Esophagus muscularis mucosa (tissue), 4 donors: ENCODE measurements at regions not wholly inside any gene's neighbourhood (a gene's known extent, or its start where the extent isn't known, plus 50 kb on each side); places are given as distances from the start of the nearest gene placed in this dataset.

ENCODE experiments used
- DNase-seq: peaks from one replicate; pipeline ENCODE4 v3.0.0-alpha.2; 2017; ENCODE audit errors: extremely low spot score
- H3K27ac ChIP-seq, 4 donors: fragments of 200-600 bp; sonication (generic); replicated peaks in 1 of 4; 1 replicate in 3 of 4; 2 replicates in 1 of 4; pipeline ENCODE4 v1.5.1; 2016 to 2019; ENCODE audit warnings: mild to moderate bottlenecking in 1 of 4
- H3K27me3 ChIP-seq, 4 donors: fragments of 200-600 bp; sonication (generic); one replicate each; pipeline versions ENCODE4 v1.5.1 to v1.6.0; 2016 to 2019
- H3K36me3 ChIP-seq, 4 donors: fragments of 200-600 bp; sonication (generic); one replicate each; pipeline ENCODE4 v1.5.1; 2016 to 2019
- H3K4me1 ChIP-seq, 4 donors: fragments of 200-600 bp; sonication (generic); one replicate each; pipeline ENCODE4 v1.5.1; 2016 to 2019
- H3K4me3 ChIP-seq, 4 donors: fragments of 200-600 bp; sonication (generic); 1 replicate in 2 of 4; 2 replicates in 2 of 4; pipeline ENCODE4 v1.5.1; 2016 to 2019; ENCODE audit warnings: mild to moderate bottlenecking in 4 of 4, moderate library complexity in 1 of 4
- H3K9me3 ChIP-seq, 4 donors: fragments of 200-600 bp; sonication (generic); 1 replicate in 3 of 4; 2 replicates in 1 of 4; pipeline ENCODE4 v1.5.1; 2016 to 2019
- CTCF ChIP-seq, 3 experiments: fragments of 200-600 bp in 2 of 3; fragments of 450-650 bp in 1 of 3; sonication (generic) in 2 of 3; IDR thresholded peaks; one replicate each; pipeline ENCODE4 v1.5.1; 2017 to 2019; ENCODE audit warnings: antibody characterized with exemption in 3 of 3, mild to moderate bottlenecking in 2 of 3, moderate library complexity in 1 of 3
- EP300 ChIP-seq: sonication (generic); formaldehyde crosslinking; IDR thresholded peaks from one replicate; pipeline ENCODE4 v1.6.1; 2017; ENCODE audit warnings: antibody characterized with exemption
- POLR2A ChIP-seq: fragments of 450-650 bp; IDR thresholded peaks from one replicate; pipeline ENCODE4 v1.6.1; 2017; ENCODE audit warnings: antibody characterized with exemption, moderate library complexity, mild to moderate bottlenecking, low read depth
- POLR2AphosphoS5 ChIP-seq, 2 donors: sonication (generic); formaldehyde crosslinking; IDR thresholded peaks; one replicate each; pipeline ENCODE4 v1.6.1; 2017; ENCODE audit warnings: antibody characterized with exemption in 2 of 2
- WGBS: methylation state at CpG from one replicate; pipeline ENCODE4 v1.1.5; 2018; 5-methylcytosine and 5-hydroxymethylcytosine counted together
- intact Hi-C: fragments of 100-400 bp; cut with DNase I; formaldehyde crosslinking; loops from one replicate; pipeline ENCODE4 v1.15.1; 2023

- no peak for DNase-seq
- Histone ChIP-seq H3K27ac (no peak overlapping the region), H3K4me3 (no peak overlapping the region), H3K4me1 (no peaks in the 10 kb centered on the region), H3K27me3 (no peaks in the 10 kb centered on the region), H3K36me3 (no peaks in the 10 kb centered on the region), H3K9me3 (no peaks in the 10 kb centered on the region)
- intact Hi-C loops: no loop called here
- TF ChIP-seq EP300 (no peak), CTCF (IDR thresholded peaks at IDR 0.05) (no peak), POLR2AphosphoS5 (IDR thresholded peaks at IDR 0.05) (no peak), POLR2A (no peak)
- WGBS: 50% methylated on average over 1 of the region's 1 CpG
Measured at GRCh38 chr4:94000559-94000958, 172.0 kb downstream of the ATOH1 start.

- Histone ChIP-seq H3K27me3 (no peaks in the 10 kb centered on the region), H3K9me3 (no peaks in the 10 kb centered on the region), H3K36me3 (no peaks in the 10 kb centered on the region), H3K4me3 (no peak overlapping the region), H3K27ac (no peak overlapping the region), H3K4me1 (no peaks in the 10 kb centered on the region)
- DNase-seq: no peak
- WGBS: 89% methylated on average over 1 of the region's 1 CpG
- intact Hi-C loops: no loop called here
- TF ChIP-seq POLR2AphosphoS5 (IDR thresholded peaks at IDR 0.05): no peak
- no peak for TF ChIP-seq CTCF (IDR thresholded peaks at IDR 0.05)
- TF ChIP-seq EP300: no peak
- no peak for TF ChIP-seq POLR2A
Measured at GRCh38 chr4:94006932-94007331, 178.4 kb downstream of the ATOH1 start.

GRCh38 chr4:94011190-94011589, 182.6 kb downstream of the ATOH1 start:
- DNase-seq: no peak
- intact Hi-C loops: no loop called here
- no peak overlapping the region for H3K4me3 ChIP-seq
- TF ChIP-seq EP300 (no peak), POLR2A (no peak), POLR2AphosphoS5 (IDR thresholded peaks at IDR 0.05) (no peak), CTCF (IDR thresholded peaks at IDR 0.05) (no peak)
- H3K36me3 ChIP-seq: no peaks in the 10 kb centered on the region
- no peaks in the 10 kb centered on the region for H3K4me1 ChIP-seq
- no peak overlapping the region for H3K27ac ChIP-seq
- no peaks in the 10 kb centered on the region for H3K9me3 ChIP-seq
- 78% methylated on average over 2 of the region's 2 CpGs for WGBS
- H3K27me3 ChIP-seq: no peaks in the 10 kb centered on the region

GRCh38 chr4:94014484-94015136, 186.1 kb downstream of the ATOH1 start:
- Histone ChIP-seq H3K36me3 (no peaks in the 10 kb centered on the region), H3K4me1 (no peaks in the 10 kb centered on the region), H3K27ac (no peak overlapping the region), H3K9me3 (no peaks in the 10 kb centered on the region), H3K4me3 (no peak overlapping the region), H3K27me3 (no peaks in the 10 kb centered on the region)
- DNase-seq: no peak
- no peak for TF ChIP-seq EP300
- TF ChIP-seq CTCF (IDR thresholded peaks at IDR 0.05): no peak
- TF ChIP-seq POLR2AphosphoS5 (IDR thresholded peaks at IDR 0.05): no peak
- no peak for TF ChIP-seq POLR2A
- 89% methylated on average over 3 of the region's 3 CpGs for WGBS
- intact Hi-C loops: no loop called here

- intact Hi-C loops: no loop called here
- DNase-seq: no peak
- no peaks in the 10 kb centered on the region for H3K27me3 ChIP-seq
- no peak overlapping the region for H3K4me3 ChIP-seq
- WGBS: 93% methylated on average over 1 of the region's 1 CpG
- no peaks in the 10 kb centered on the region for H3K4me1 ChIP-seq
- no peaks in the 10 kb centered on the region for H3K36me3 ChIP-seq
- H3K9me3 ChIP-seq: no peaks in the 10 kb centered on the region
- no peak for TF ChIP-seq POLR2A
- TF ChIP-seq EP300: no peak
- TF ChIP-seq CTCF (IDR thresholded peaks at IDR 0.05): no peak
- no peak for TF ChIP-seq POLR2AphosphoS5 (IDR thresholded peaks at IDR 0.05)
- no peak overlapping the region for H3K27ac ChIP-seq
Measured at GRCh38 chr4:94015956-94016355, 187.4 kb downstream of the ATOH1 start.
